Stimulated activated CD4-positive, alpha-beta T cell treated with anti-CD3 and anti-CD28 coated beads, Interleukin-4, amount 100 ng/mL, for 48 hours (primary cell): ENCODE measurements at regions not wholly inside any gene's neighbourhood (a gene's known extent, or its start where the extent isn't known, plus 50 kb on each side); places are given as distances from the start of the nearest gene placed in this dataset.
"Not testable (repeated sequence)": the region's sequence is repeated elsewhere in the genome, so short reads cannot be mapped to it uniquely, and the experiment has no call there.

Source experiments
- DNase-seq, 2 donors: peaks; one replicate each; pipeline ENCODE4 v3.0.0-alpha.2; 2020; ENCODE audit warnings: low read depth in 2 of 2

DNA sequence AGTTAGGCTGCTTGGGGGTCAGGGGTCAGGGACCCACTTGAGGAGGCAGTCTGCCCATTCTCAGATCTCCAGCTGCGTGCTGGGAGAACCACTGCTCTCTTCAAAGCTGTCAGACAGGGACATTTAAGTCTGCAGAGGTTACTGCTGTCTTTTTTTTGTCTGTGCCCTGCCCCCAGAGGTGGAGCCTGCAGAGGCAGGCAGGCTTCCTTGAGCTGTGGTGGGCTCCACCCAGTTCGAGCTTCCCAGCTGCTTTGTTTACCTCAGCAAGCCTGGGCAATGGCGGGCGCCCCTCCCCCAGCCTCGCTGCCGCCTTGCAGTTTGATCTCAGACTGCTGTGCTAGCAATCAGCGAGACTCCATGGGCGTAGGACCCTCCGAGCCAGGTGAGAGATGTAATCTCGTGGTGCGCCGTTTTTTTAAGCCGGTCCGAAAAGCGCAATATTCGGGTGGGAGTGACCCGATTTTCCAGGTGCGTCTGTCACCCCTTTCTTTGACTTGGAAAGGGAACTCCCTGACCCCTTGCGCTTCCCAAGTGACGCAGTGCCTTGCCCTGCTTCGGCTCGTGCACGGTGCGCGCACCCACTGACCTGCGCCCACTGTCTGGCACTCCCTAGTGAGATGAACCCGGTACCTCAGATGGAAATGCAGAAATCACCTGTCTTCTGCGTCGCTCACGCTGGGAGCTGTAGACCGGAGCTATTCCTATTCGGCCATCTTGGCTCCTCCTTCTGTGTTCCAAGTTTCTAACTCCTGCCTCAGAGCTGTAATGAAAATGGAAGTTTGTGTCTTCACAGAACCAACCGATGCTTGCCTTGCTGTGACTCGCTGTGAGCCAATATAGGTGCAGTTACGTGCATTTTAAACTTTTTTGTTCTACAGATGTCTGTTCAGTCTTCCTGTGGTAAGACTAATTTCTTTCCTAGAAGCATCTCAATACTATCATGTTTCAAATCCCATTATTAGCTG, 156.8 kb upstream of the RPS23 start:
- DNase-seq: not testable (repeated sequence)

DNA sequence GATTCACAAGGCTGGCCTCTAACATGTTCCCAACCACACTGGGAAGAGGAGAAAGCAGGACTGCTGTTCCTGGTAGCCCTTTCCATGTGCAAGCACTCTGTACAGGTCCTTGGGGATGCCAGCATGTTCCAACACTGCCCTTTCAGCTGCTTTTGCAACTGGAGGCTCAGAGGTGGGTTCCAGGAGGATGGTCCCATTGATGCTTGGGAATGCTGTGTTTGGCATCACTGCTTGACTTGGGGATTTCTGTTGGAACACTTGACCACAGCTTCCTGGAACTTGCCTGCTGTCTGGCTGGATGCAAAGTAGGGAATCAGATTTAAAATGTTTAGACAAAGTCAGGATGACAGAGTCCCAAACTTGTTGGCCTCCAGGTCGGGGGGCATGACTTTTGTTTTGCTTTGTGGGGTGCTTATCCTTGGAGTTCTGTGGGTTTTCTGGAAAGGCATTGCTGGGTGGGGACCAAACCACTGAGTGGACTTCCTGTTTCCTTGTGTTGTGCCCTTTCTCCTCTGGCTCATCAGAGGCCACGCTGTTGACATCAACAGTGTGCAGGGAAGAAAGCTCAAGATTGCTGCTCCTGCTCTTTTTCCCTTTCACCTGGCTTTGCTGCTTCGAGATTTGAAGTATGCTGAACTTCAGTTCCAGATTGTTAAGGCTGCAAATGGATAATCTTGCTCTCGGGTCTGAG, 148.5 kb upstream of the RPS23 start:
- DNase-seq: no peak

DNA sequence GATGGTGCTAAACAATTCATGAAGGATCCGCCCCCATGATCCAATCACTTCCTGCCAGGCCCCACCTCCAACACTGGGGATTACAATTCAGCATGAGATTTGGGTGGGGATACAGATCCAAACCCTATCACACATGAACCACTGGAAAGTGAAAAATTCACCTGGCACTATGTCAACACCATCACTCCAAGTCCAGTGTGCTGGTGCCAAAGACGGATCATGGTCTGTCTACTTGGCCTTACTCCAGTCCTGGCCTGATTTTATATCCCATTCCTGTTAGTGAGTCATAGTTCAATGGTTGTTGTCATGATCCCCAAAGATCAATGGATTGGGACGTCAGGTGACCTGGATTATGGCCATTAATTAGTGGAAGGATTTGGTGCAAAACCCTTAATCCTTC, 147.4 kb upstream of the RPS23 start:
- no peak for DNase-seq

DNA sequence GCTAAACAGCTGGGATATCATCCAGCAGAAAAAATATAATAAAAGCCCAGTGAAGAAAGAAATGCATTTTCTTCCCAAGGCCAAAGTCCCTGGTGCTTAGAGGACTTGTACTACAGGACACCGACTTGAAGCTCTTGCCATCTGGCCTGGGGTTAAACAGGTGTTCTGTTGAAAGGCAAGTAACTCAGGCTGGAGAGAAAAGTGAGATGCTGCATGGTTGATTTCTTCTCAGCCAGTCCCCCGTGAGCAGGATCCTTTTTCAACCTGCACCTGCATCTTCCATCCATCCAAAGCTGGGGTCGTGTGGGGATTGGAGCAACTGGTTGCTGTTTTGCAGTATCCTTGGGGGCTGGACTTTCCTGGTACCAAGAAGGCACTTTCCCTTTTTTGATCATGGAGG, 146.1 kb upstream of the RPS23 start:
- no peak for DNase-seq

DNA sequence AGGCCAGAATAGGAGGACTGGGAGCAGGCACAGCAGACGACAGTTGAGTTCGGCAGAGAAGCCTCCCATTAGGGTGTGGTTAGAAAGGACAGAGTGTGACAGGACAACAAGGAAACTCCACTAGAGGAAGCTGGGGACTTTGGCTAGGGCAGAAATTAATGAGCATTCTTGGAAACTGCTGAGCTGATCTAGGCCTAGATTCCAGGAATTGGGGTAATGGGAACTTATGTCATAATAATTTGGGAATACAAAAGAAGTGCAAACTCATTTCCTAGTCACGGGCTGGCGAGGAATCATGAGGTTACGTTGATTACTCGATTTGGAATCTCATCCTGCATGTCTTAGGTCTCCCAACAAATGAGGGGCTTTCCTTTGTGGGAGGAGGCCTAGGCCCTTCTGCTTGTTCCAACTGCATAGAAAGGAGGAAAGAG, 144.6 kb upstream of the RPS23 start:
- DNase-seq: no peak

DNA sequence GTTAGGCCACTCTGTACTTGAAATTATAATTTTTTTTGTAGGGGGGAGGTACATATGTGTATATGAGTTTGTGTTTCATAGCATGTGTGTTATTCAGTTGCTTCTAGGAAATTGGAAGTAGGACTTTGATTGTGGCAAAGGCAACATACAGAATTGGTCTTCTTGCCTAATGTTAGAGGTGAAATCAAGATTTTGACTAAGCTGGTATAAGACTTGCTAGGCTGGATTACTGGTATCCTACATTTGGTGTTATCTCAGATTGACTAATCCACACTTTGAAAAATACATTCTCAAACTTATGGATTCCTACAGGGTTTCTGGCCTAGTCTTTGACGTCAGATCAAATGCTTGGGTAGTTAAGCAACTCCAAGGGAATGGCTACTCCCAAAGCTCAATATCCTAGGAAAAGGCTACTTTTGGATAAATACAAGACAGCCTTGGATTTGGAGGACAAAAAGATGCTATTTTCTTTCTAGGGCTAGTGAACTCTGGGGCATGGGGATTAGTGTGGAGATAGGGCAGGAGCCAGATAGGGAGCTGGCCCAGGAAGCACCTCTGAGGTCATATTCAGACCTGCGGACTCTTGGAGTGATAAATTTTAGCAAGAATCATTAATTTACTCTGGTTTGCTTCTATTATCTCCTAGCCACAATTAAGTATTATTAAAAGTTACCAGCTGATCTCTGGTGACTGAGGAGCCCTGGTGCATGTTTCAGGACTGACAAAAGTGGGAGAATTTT, 144.0 kb upstream of the RPS23 start:
- no peak for DNase-seq

DNA sequence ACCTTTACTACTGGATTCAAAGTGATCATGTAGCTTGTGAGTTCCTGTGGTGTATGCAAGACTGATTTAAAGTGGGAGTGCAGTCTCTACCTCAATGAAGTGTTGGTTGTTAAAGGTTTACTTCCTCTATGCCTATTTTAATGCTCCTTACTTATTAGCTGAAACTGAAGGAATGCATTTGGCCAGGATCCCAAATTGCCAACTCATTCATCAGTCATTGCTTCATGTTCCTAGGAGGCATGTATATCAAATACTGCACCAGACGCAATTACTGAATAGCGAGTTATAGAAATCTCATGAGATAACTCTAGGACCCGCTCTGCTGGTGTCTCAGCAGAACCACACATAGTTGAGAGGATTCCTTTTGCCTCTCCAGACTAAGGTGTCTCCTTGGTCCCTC, 143.0 kb upstream of the RPS23 start:
- no peak for DNase-seq

DNA sequence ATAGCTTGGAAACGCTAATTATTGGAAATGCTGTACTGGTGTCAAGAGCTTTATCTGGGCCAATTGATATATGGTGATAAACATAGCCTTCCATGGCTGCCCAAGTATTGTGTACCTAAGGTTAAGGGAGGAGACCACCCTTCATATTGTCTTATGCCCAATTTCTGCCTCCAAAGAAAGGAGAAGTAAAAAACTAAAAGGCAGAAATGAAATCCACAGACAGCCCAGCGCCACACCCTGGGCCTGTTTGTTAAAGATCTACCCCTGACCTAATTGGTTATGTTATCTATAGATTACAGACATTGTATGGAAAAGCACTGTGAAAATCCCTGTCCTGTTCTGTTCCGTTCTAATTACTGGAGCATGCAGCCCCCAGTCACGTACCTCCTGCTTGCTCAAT, 142.4 kb upstream of the RPS23 start:
- DNase-seq: not testable (repeated sequence)

DNA sequence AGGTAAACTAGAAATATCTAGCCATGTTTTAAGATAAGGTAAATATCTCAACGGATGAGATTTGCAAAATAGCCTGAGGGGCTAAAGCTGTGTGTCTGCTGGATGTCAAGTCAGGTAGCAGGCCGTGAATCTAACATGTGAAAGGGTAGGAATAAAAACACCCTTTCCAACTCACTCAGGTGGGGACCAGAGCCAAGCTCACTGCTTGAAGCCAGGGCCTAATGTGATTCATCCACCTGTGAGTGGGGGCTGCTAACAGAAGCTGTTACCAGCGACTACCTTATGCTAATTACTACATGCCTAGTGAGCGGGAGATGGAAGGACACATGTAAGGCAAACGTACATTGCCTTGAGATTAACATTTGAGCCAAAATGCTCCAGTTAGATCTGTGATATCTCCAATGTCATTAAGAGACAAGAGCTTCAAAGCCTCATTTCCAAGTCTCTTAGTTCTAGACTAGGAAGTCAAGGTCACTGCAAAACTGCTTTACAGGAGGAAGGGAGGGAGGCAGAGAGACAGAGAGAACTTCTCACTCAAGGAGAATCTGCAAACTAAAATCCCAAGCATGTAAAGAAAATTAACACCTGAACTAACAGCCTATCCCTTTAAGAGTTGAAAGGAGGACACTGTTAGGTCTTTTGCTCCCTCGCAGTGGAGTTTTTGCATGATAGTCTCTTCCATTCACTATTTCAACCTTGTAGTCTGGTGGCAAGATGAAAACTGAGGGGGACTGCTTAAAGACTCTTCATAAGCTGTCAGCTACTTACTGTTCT, 141.6 kb upstream of the RPS23 start:
- DNase-seq: no peak

DNA sequence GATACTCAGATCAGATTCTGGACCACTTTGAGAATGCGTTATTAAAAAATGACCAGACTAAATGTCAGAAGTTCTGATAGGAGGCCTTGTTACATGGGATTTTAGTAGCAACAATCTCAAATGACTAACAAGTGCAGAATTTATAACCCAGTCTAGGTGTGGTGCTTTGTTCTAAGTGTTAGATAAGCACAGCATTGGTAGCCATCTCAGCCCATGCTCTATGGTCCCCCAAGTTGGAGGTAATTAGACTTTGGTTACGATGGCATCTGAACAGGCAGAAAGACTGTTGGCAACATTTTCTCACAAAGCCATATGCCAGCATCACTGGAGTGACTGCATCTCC, 140.4 kb upstream of the RPS23 start:
- no peak for DNase-seq

DNA sequence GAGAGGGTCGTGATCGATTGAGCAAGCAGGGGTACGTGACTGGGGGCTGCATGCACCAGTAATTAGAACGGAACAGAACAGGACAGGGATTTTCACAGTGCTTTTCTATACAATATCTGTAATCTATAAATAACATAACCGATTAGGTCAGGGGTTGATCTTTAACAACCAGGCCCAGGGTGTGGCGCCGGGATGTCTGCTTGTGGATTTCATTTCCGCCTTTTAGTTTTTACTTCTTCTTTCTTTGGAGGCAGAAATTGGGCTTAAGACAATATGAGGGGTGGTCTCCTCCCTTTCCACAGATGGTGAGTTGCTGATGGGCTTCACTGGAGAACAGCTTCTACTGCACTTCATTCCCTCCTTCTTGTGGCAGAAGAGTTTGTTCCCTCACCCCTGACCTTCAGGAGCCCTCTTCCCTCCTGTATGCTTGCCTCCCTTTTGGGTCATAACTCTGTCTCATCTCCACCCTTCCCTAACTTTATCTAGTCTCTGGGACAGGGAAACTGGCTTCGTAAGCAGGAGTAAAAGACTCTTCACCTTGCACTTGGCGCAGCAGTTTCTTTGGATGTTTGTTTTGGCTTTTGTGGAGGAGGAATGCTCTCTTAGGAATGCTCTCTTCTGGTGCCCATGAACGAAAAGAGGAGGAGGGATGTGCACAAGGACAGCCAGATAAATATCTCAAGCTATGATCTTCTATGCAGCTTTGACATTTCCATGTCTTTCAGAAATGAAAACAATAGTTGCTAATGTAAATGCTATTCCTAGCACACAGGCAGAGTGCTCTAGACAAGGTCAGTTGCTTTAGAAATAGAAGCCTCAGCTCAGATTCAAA, 139.8 kb upstream of the RPS23 start:
- DNase-seq: no peak

DNA sequence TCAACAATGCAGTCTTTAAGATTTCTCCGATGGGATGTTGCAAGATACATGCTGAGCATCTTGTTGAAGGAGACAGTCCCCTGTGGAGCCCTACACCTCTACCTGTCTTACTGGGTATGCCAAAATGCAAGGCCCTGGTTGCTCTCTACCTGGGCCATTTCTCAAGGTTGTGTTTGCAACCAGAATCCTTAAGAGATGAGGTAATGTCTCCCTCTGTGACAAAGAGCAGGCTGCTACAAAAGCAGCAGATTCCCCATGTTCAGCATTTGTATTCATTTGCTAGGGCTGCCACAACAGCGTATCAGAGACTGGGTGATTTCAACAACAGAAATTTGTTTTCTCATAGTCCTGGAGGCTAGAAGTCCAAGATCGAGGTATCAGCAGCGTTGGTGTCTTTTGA, 138.4 kb upstream of the RPS23 start:
- DNase-seq: no peak

DNA sequence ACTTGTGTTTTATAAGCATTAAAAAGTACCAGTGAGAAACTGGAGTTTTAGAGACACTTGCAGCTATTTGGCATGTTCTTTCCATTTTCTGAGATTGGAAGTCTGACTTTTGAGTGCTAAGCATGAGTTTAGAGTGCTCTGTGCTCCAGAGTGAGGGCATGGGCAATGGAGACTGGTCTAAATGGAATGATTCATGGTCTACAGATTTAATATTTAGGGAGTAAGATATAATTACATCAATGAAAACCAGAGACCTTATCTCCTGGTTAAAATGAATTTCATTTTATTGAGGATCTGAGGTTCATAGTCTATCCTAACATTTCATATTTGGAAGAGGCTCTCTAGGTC, 135.9 kb upstream of the RPS23 start:
- DNase-seq: no peak

DNA sequence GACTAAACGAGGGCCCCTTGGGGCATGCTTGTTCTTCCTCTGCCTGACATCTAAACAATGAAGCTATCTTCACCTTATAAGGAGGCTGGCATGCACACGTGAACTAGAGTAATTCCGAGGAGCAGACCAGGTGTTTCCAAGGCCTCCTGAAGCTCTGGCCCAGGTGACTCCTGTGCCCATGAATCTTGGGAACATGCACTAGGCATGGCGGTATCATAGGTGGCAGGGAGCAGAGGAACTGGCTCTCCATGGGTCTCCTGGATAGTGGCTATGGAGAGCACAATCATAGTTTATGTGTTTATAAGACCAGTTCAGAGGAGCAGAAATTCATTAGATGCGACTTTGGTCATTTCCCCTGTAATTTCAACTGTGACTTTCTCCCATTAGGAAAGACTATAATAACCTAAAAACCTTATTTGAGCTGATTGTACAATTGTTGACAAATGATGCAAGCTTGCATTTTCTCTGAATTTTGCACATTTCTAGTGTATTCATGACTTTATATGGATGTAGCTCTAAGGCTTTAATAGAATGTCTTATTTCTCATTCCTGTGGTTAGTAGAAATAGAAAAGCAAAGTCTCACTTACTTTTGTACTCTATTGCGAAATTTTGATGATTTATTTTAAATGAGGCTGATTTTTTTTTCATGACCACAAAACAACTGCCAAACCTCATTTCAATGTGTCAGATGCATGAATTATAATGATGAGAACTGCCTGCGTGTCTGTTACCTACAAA, 135.3 kb upstream of the RPS23 start:
- DNase-seq: no peak

DNA sequence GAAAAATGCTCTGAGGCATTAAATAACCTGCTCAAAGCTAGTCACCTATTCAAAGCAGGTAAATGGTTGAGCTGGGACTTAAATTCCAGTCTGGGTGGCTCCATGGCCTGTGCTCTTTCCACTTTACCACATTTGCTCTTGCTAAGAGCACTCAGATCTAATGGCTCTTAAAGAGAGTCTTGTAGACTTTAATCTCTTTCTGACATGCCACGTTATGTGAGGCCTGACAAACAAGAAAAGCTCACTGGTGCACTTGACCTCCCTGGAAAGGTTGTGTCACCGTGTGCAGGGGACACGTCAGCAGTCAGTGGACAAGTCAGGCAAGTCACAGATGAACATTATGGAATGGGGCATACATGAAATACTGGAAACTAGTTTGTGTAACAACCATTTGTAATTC, 129.9 kb upstream of the RPS23 start:
- DNase-seq: no peak

DNA sequence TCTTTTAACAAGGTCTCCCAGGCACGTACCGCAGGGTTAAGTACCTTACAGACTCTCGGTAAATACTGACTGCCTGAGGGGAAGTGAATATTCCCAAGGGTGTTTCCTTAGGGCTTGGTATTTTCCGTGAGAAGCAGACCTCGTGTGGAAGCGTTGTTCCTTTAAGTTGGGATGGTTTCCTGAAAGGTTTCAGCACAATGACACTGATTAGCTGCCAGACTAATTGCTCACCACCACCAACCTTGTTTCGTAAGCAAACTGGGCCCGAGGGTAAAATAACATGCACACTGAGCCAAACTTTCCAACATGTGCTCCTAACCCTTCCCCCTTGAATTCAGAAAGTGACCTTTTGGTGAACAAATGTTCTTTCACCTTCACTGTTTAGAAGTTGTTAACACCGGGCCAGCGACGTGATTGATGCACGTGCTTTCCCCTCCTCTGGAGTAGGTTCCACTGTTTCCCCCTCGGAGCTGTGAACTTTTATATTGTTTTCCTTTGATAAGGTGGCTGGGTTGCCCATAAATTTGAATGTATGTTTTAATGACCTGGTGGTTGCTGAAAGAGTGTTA, 128.1 kb upstream of the RPS23 start:
- DNase-seq: no peak

DNA sequence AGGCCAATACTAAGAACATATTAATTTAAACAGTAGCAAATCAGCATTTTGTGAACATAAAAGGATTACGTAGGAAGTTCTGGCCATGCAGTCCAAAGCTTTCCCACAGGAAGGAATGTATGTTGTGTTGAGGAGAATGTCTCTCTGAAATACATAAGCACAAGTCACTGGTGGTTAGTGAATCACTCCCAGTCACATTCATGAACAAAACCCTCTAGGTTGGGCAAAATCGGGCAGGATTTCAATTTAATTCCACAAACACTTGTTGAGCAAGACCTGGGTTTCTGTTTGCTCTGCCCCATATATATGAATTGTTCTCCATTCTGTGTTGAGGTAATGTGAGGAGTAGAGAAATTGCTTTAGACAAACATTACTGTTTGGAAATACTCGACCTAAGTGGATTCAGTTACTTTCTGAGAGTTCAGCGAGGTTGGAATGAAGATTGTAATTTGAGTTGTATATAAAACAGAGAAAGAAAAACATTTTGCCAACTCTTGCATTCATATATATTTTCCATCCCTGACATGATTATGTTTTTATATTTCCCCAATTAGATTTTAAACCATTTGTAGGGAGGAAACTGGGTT, 127.6 kb upstream of the RPS23 start:
- no peak for DNase-seq

DNA sequence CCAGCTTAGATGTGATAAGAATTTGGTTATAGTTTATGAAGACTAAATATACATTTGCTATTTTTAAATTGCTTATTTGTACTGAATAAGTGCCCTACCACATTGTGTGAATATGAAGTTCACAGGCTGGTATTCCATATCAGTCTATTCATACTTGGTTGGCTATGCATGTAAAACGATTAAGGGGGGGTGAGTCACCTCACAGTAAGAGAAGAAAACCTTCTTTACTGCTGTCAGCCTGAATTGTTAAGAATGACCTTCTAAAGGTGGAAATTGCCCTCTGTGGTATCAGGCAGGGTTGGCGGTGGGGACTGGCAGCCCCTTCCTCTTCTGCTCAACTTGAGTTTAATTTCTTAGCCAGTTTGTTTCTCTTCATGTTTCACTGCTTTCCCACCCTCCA, 127.0 kb upstream of the RPS23 start:
- no peak for DNase-seq

DNA sequence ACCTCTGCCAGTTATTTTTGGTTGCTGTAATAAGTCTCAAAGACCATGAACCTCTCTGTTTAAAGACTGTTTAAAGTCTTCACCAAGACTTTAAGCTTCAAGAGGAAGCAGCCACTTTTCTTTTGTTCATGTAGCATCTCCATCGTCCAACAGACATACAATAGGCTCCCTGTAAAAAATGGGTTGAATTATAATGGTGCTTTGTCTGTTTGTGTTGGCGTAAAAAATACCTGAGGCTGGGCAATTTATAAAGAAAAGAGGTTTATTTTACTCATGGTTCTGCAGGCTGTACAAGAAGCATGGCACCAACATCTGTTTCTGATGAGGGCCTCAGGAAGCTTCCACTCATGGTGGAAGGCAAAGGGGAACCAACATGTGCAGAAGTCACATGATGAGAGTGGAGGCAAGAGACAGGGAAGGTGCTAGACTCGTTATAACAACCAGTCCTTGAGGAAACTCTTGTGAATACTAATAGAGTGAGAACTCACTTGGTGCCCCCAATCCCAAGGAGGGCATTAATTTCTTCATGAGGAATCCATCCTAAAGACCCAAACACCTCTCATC, 126.3 kb upstream of the RPS23 start:
- DNase-seq: no peak
